HCT116 (cell line): ENCODE measurements at regions not wholly inside any gene's neighbourhood (a gene's known extent, or its start where the extent isn't known, plus 50 kb on each side); places are given as distances from the start of the nearest gene placed in this dataset.

Experiments used
- ATAC-seq: fragments of 200-7000 bp; cut with Tn5 transposase; 2 replicates; pipeline ENCODE4 v1.9.1; 2020; ENCODE audit warnings: mild to moderate bottlenecking, moderate library complexity
- BruUV-seq: library from RNA; stranded (reverse); fragments of 400-500 nt; replicated peaks from 2 replicates; lab custom pipeline; 2021; lab: Mats Ljungman, UMichigan
- CTCF ChIA-PET: fragments of 300-600 bp; sonication (Branson Sonifier 250); formaldehyde crosslinking; loops from one replicate; lab custom pipeline; 2021; ENCODE audit warnings: antibody characterized with exemption; lab: Charles Lee
- POLR2A ChIA-PET: fragments of 300-600, 350-600 bp; sonication (Branson Sonifier 250); formaldehyde crosslinking; loops from one replicate; lab custom pipeline; 2021; ENCODE audit warnings: antibody characterized with exemption; lab: Charles Lee
- RAD21 ChIA-PET, 2 experiments: fragments of 300-600 bp; sonication (Branson Sonifier 250); formaldehyde crosslinking; loops; one replicate each; lab custom pipeline; 2023; ENCODE audit warnings: low total read pairs in 2 of 2; ENCODE audit not compliant: uncharacterized antibody in 2 of 2, unreplicated experiment in 2 of 2, low non-redundant PET in 1 of 2; lab: Charles Lee
- DNase-seq: peaks from one replicate; pipeline ENCODE4 v3.0.0-alpha.2; 2010; ENCODE audit warnings: low read depth, low spot score
- H2AFZ ChIP-seq: fragments of 200-600 bp; shearing (Covaris generic), sonication (generic); 2 replicates; pipeline ENCODE4 v1.6.1; 2017; ENCODE audit warnings: low read depth, mixed run types, mixed read lengths, antibody characterized with exemption, low read length; ENCODE audit not compliant: poor library complexity, severe bottlenecking
- H3K27ac ChIP-seq: 2 replicates; pipeline ENCODE4 v1.5.1; 2012; ENCODE audit warnings: low read depth, low read length
- H3K27me3 ChIP-seq: fragments of 200-600 bp; sonication (generic); 2 replicates; pipeline ENCODE4 v1.6.1; 2016; ENCODE audit warnings: mixed run types, low read length, mixed read lengths; ENCODE audit not compliant: insufficient read depth
- H3K36me3 ChIP-seq, 2 experiments: fragments of 200-500 bp in 1 of 2; fragments of 200-600 bp in 1 of 2; sonication (Bioruptor generic) in 1 of 2; sonication (generic) in 1 of 2; 2 replicates each; pipeline versions ENCODE4 v1.5.1 to v1.6.1; 2014 to 2016; ENCODE audit warnings: low read length in 2 of 2, inconsistent platforms in 1 of 2, mixed read lengths in 1 of 2, mixed run types in 1 of 2; ENCODE audit not compliant: insufficient read depth in 2 of 2, control insufficient read depth in 1 of 2
- H3K4me1 ChIP-seq, 2 experiments: fragments of 200-600 bp in 1 of 2; sonication (generic) in 1 of 2; 2 replicates each; pipeline versions ENCODE4 v1.5.1 to v1.6.1; 2012 to 2017; ENCODE audit warnings: low read length in 2 of 2, inconsistent platforms in 1 of 2, mild to moderate bottlenecking in 1 of 2, mixed read lengths in 1 of 2, mixed run types in 1 of 2, moderate library complexity in 1 of 2; ENCODE audit not compliant: insufficient read depth in 2 of 2, control insufficient read depth in 1 of 2
- H3K4me2 ChIP-seq: fragments of 200-600 bp; sonication (generic); 2 replicates; pipeline ENCODE4 v1.6.1; 2017; ENCODE audit warnings: mixed run types, low read length, mixed read lengths
- H3K4me3 ChIP-seq, 2 experiments: fragments of 200-600 bp in 1 of 2; sonication (generic) in 1 of 2; replicated peaks in 1 of 2; 2 replicates each; pipeline ENCODE4 v1.5.1; 2011 to 2016; ENCODE audit warnings: low read length in 2 of 2, control low read depth in 1 of 2, low read depth in 1 of 2, mild to moderate bottlenecking in 1 of 2, mixed read lengths in 1 of 2, mixed run types in 1 of 2
- H3K79me2 ChIP-seq: fragments of 200-600 bp; sonication (generic); 2 replicates; pipeline ENCODE4 v1.6.1; 2017; ENCODE audit warnings: mild to moderate bottlenecking, mixed run types, low read length, moderate library complexity, mixed read lengths; ENCODE audit not compliant: insufficient read depth
- H3K9ac ChIP-seq: fragments of 200-600 bp; sonication (generic); 2 replicates; pipeline ENCODE4 v1.6.1; 2016; ENCODE audit warnings: low read length, mixed read lengths
- H3K9me2 ChIP-seq: fragments of 200-600 bp; sonication (generic), shearing (Covaris generic); 2 replicates; pipeline ENCODE4 v1.6.1; 2017; ENCODE audit warnings: mixed run types, mild to moderate bottlenecking, moderate library complexity; ENCODE audit not compliant: insufficient read depth
- H3K9me3 ChIP-seq, 2 experiments: fragments of 200-500 bp in 1 of 2; fragments of 200-600 bp in 1 of 2; sonication (Bioruptor generic) in 1 of 2; sonication (generic) in 1 of 2; 2 replicates each; pipeline ENCODE4 v1.6.1; 2014 to 2017; ENCODE audit warnings: low read length in 2 of 2, mixed read lengths in 2 of 2, inconsistent platforms in 1 of 2, low read depth in 1 of 2, mild to moderate bottlenecking in 1 of 2, mixed run types in 1 of 2, moderate library complexity in 1 of 2; ENCODE audit not compliant: control insufficient read depth in 1 of 2, insufficient read depth in 1 of 2
- H4K20me1 ChIP-seq: fragments of 200-600 bp; sonication (generic), shearing (Covaris generic); 2 replicates; pipeline ENCODE4 v1.6.1; 2017; ENCODE audit warnings: mixed run types, mild to moderate bottlenecking, moderate library complexity; ENCODE audit not compliant: insufficient read depth
- EZH2 ChIP-seq: fragments of 200-600 bp; sonication (generic); IDR thresholded peaks from 2 replicates; pipeline ENCODE4 v1.6.1; 2017; ENCODE audit warnings: antibody characterized with exemption, mixed run types
- MAX ChIP-seq: IDR thresholded peaks from 2 replicates; pipeline ENCODE4 v1.6.1; 2012
- ZNF274 ChIP-seq: fragments of 200-500 bp; sonication (Bioruptor generic); IDR thresholded peaks from 2 replicates; pipeline ENCODE4 v1.6.1; 2014; ENCODE audit warnings: mild to moderate bottlenecking, low read depth, low read length, inconsistent platforms
- intact Hi-C: fragments of 100-400 bp; cut with micrococcal nuclease; formaldehyde crosslinking; loops from 2 replicates; pipeline ENCODE4 v1.10.0; 2022
- TF ChIP-seq, protein P1 (sequence below): IDR thresholded peaks from 2 replicates; pipeline ENCODE4 v1.6.1; 2011; ENCODE audit warnings: mild to moderate bottlenecking, low read length, moderate library complexity; ENCODE audit not compliant: insufficient replicate concordance; ENCODE audit errors: extremely low read depth
- TF ChIP-seq, protein P2 (sequence below), 3 experiments: fragments of 200-600 bp in 1 of 3; sonication (generic) in 1 of 3; IDR thresholded peaks in 2 of 3; conservative IDR thresholded peaks in 1 of 3; 2 replicates each; pipeline ENCODE4 v1.5.1; 2012 to 2017; ENCODE audit warnings: low read depth in 2 of 3, low read length in 2 of 3, antibody characterized with exemption in 1 of 3, borderline replicate concordance in 1 of 3, control low read depth in 1 of 3, mild to moderate bottlenecking in 1 of 3, mixed read lengths in 1 of 3, mixed run types in 1 of 3, moderate library complexity in 1 of 3; ENCODE audit not compliant: insufficient read depth in 1 of 3

DNA sequence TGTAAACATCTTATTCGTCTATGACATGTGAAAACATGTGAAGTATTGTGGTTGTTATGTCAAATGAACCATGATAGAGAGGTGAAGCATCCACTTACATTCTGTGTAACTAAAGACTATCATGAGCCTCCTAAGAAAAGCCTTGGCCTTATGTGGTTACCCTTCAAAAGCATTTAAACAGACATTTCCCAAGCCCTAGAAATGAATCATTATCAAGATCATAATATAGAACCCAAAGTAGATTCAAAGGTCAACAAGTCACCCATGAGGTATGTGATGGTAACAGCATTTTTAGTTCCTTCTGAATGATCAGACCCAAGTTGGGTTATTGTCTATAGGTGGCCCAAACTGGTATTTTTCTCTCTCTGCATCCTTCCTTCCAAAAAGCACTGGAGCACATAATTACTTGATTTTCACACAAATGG, 408.0 kb downstream of the TBL1XR1 start:
- Histone ChIP-seq H3K4me1 (no peaks in the 10 kb centered on the region), H3K9me2 (no peaks in the 10 kb centered on the region), H3K36me3 (no peaks in the 10 kb centered on the region), H3K79me2 (no peaks in the 10 kb centered on the region), H3K9me3 (no peaks in the 10 kb centered on the region), H3K27ac (no peak overlapping the region), H3K27me3 (no peaks in the 10 kb centered on the region), H3K9ac (no peak overlapping the region), H3K4me3 (no peak overlapping the region), H3K4me2 (no peak overlapping the region), H4K20me1 (no peaks in the 10 kb centered on the region), H2AFZ (no peak overlapping the region)
- CTCF ChIA-PET, result no interaction called here
- BruUV-seq, result no TSS peak
- no peak for DNase-seq
- intact Hi-C loops, result no loop called here
- ATAC-seq, result no peak
- TF ChIP-seq, protein P1, sequence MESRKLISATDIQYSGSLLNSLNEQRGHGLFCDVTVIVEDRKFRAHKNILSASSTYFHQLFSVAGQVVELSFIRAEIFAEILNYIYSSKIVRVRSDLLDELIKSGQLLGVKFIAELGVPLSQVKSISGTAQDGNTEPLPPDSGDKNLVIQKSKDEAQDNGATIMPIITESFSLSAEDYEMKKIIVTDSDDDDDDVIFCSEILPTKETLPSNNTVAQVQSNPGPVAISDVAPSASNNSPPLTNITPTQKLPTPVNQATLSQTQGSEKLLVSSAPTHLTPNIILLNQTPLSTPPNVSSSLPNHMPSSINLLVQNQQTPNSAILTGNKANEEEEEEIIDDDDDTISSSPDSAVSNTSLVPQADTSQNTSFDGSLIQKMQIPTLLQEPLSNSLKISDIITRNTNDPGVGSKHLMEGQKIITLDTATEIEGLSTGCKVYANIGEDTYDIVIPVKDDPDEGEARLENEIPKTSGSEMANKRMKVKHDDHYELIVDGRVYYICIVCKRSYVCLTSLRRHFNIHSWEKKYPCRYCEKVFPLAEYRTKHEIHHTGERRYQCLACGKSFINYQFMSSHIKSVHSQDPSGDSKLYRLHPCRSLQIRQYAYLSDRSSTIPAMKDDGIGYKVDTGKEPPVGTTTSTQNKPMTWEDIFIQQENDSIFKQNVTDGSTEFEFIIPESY, result no peak
- TF ChIP-seq, protein P2, sequence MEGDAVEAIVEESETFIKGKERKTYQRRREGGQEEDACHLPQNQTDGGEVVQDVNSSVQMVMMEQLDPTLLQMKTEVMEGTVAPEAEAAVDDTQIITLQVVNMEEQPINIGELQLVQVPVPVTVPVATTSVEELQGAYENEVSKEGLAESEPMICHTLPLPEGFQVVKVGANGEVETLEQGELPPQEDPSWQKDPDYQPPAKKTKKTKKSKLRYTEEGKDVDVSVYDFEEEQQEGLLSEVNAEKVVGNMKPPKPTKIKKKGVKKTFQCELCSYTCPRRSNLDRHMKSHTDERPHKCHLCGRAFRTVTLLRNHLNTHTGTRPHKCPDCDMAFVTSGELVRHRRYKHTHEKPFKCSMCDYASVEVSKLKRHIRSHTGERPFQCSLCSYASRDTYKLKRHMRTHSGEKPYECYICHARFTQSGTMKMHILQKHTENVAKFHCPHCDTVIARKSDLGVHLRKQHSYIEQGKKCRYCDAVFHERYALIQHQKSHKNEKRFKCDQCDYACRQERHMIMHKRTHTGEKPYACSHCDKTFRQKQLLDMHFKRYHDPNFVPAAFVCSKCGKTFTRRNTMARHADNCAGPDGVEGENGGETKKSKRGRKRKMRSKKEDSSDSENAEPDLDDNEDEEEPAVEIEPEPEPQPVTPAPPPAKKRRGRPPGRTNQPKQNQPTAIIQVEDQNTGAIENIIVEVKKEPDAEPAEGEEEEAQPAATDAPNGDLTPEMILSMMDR (IDR thresholded peaks at IDR 0.05 in 2 of 3, conservative IDR thresholded peaks at IDR 0.05 in 1 of 3; ENCODE audit: borderline replicate concordance in 1 of 3, insufficient read depth in 1 of 3, low read depth in 2 of 3, low read length in 2 of 3), result no peak
- TF ChIP-seq MAX, result no peak
- no peak for TF ChIP-seq ZNF274
- TF ChIP-seq EZH2, result no peak
- RAD21 ChIA-PET, result no interaction called here
- POLR2A ChIA-PET, result no interaction called here
